Aorta (tissue), 5 donors: ENCODE measurements at regions not wholly inside any gene's neighbourhood (a gene's known extent, or its start where the extent isn't known, plus 50 kb on each side); places are given as distances from the start of the nearest gene placed in this dataset.

Experiments
- ATAC-seq: fragments of 200-7000 bp; cut with Tn5 transposase; one replicate; pipeline ENCODE4 v1.9.1; 2022; ENCODE audit warnings: moderate library complexity; ENCODE audit not compliant: low FRiP score
- DNase-seq, 2 donors: peaks; one replicate each; pipeline ENCODE4 v3.0.0-alpha.2; 2020
- H3K27ac ChIP-seq, 2 donors: one replicate each; pipeline ENCODE4 v1.5.1; 2013; ENCODE audit warnings: low read length in 2 of 2, mild to moderate bottlenecking in 2 of 2, moderate library complexity in 2 of 2, control low read depth in 1 of 2, inconsistent platforms in 1 of 2, low read depth in 1 of 2
- H3K27me3 ChIP-seq, 2 donors: one replicate each; pipeline ENCODE4 v1.6.1; 2013; ENCODE audit warnings: control low read depth in 1 of 2, low read length in 1 of 2, mild to moderate bottlenecking in 1 of 2, moderate library complexity in 1 of 2; ENCODE audit not compliant: insufficient read depth in 2 of 2, control insufficient read depth in 1 of 2
- H3K36me3 ChIP-seq, 2 donors: one replicate each; pipeline ENCODE4 v1.6.1; 2013; ENCODE audit warnings: control low read depth in 1 of 2, low read length in 1 of 2, mild to moderate bottlenecking in 1 of 2; ENCODE audit not compliant: insufficient read depth in 2 of 2, control insufficient read depth in 1 of 2
- H3K4me1 ChIP-seq, 2 donors: one replicate each; pipeline ENCODE4 v1.6.1; 2013; ENCODE audit warnings: low read length in 2 of 2, control low read depth in 1 of 2, mild to moderate bottlenecking in 1 of 2, moderate library complexity in 1 of 2; ENCODE audit not compliant: insufficient read depth in 2 of 2, control insufficient read depth in 1 of 2
- H3K4me3 ChIP-seq, 2 donors: one replicate each; pipeline ENCODE4 v1.5.1; 2013; ENCODE audit warnings: low read length in 2 of 2, control low read depth in 1 of 2, mild to moderate bottlenecking in 1 of 2
- H3K9me3 ChIP-seq: one replicate; pipeline ENCODE4 v1.6.1; 2013; ENCODE audit warnings: mild to moderate bottlenecking, low read length; ENCODE audit not compliant: control insufficient read depth
- WGBS, 2 donors: extraction: QIAGEN DNeasy Blood & Tissue Kit; methylation state at CpG; one replicate each; pipeline ENCODE4 v1.1.7; 2013; 5-methylcytosine and 5-hydroxymethylcytosine counted together
- intact Hi-C, 2 donors: fragments of 100-400 bp; cut with DNase I; formaldehyde crosslinking; loops; one replicate each; pipeline versions ENCODE4 v1.14.2 to v1.15.0; 2022
- donor health status: healthy with polysubstance abuse.
- donor health status: Bipolar disorder and iron deficiency.
- donor health status: DM: no; HTN: no; CAD: no.
- donor health status: DM: no; HTN: no; CAD: no.
- donor health status: DM: yes; HTN: yes; CAD: no.

DNA sequence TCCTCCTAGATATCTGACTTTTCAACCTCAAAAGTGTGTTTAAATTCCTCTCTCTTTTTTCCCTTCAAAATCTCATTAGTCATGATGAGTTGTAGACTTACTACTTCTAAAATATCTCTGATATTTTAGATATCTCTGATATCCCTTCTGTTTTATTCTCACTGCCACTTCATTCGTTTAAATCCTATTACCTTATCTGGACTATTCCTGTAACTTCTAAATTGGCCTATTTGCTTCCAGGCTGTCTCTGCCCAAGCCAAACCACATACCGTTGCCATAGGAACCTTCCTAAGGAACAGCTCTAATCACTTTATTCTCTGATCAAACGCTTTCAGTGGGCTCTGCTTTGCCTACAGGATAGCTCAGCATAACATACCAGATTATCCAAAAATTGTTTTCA, 333.1 kb upstream of the CHRM3 start:
- H3K27me3 ChIP-seq, result no peaks in the 10 kb centered on the region
- no peaks in the 10 kb centered on the region for H3K9me3 ChIP-seq
- no peak overlapping the region for H3K27ac ChIP-seq
- no peak overlapping the region for H3K4me3 ChIP-seq
- DNase-seq (no peak), ATAC-seq (no peak)
- H3K36me3 ChIP-seq, result no peaks in the 10 kb centered on the region
- 38 to 46% methylated on average over 3 of the region's 3 CpGs for WGBS, 2 donors
- intact Hi-C loops, result no loop called here
- H3K4me1 ChIP-seq, result no peaks in the 10 kb centered on the region

- no peaks in the 10 kb centered on the region for H3K4me1 ChIP-seq
- ATAC-seq (no peak), DNase-seq (no peak)
- no peak overlapping the region for H3K27ac ChIP-seq
- no peaks in the 10 kb centered on the region for H3K27me3 ChIP-seq
- no peak overlapping the region for H3K4me3 ChIP-seq
- H3K36me3 ChIP-seq, result no peaks in the 10 kb centered on the region
- intact Hi-C loops, result no loop called here
- no peaks in the 10 kb centered on the region for H3K9me3 ChIP-seq
Measured at GRCh38 chr1:239049571-239049970, 336.8 kb upstream of the CHRM3 start.

DNA sequence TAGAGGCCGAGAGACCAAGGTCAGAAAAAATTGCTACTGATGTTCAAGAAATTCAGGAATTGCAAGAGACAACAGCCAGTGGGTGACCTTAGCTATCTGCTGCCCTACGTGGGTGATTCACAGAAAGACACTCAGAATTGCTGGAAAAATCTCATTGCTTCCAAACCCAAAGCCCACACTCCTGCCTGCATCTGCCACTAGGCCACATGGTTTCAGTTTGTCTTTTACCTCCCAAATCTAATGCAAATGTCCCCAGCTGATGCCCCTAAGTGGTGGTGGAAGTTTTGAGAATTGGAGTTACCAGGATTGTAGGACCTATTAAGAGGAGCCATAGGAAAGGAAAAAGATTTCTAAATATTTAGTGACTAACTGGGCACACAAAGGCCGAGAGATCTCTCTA, 341.5 kb upstream of the CHRM3 start:
- DNase-seq, result no peak
- no peak for ATAC-seq
- no peak overlapping the region for H3K27ac ChIP-seq
- H3K4me1 ChIP-seq, result no peaks in the 10 kb centered on the region
- intact Hi-C loops, result no loop called here
- H3K9me3 ChIP-seq, result no peaks in the 10 kb centered on the region
- no peak overlapping the region for H3K4me3 ChIP-seq
- H3K27me3 ChIP-seq, result no peaks in the 10 kb centered on the region
- 89 to 91% methylated on average over 3 of the region's 3 CpGs for WGBS, 2 donors
- no peaks in the 10 kb centered on the region for H3K36me3 ChIP-seq

DNA sequence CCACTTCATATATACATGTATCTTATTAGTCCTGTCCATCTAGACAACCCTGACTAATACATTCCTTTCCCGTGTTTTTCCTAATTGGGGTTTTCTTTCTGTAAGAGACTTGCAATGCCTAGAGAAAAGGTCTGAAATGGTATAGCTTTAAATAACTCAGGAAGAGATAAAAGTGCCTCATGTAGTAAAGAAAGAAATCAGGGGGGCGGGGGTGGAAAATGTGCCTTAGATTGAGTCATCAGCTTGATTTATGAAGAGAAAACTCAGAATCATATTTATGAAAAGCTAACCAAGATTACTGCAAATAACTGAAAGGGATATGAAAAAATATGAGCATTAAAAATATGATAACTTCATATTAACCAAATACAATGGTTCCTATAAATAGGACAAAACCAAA, 345.8 kb upstream of the CHRM3 start:
- no peak for DNase-seq
- Histone ChIP-seq H3K36me3 (no peaks in the 10 kb centered on the region), H3K27ac (no peak overlapping the region), H3K4me1 (no peaks in the 10 kb centered on the region), H3K27me3 (no peaks in the 10 kb centered on the region), H3K4me3 (no peak overlapping the region), H3K9me3 (no peaks in the 10 kb centered on the region)
- WGBS, 2 donors, result 32 to 34% methylated on average over 2 of the region's 2 CpGs
- ATAC-seq, result no peak
- intact Hi-C loops, result no loop called here

DNA sequence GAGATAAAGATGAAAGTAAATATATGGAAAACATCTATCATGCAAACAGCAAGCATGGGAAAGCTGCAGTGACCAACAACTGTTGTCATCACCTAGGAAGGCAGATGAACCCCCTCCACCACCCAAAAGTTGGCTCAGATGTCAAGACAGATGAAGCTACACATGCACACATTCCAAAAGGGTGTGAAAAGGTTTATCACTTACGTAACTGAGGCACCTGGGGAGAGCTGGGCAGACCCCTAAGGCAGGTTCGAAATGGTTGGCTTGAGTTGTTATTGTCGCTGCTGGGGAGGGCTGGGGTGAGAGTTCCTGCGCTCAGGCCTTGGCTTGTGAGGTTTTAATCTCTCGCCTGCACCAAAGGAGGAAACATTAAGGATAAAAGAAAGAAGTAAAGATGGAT, 355.1 kb upstream of the CHRM3 start:
- ATAC-seq, result no peak
- WGBS, 2 donors, result 88 to 92% methylated on average over 5 of the region's 5 CpGs

DNA sequence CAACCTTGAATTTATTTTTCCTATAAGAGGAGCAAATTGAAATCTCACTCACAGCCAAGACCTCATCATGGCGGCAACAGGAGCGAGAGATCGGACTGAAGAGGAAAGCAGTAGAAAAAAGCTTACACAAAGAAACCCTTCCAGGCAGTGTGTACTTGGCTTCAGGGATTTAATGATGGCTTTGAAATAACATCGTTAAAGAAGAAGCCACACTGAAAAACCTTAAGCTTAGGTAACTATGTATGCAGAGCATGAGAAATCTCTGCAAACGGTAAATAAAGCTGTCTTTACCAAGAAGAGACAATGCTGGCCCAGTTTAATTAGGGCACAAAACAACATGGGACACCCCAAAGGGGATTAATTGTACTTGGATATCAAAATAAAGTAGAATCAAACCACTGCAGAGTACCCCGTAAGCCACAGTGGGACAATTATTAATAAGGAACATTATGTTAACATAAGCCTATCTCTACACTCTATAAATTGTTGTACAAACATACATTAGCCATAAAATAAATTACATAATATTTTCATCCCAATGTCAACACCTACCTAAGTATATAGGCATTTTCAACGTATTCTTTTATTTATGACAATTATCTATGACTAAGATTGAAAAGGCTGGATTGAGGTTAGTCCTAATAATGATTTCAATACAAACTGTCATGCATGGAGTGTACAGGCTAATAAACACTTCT, 360.2 kb upstream of the CHRM3 start:
- ATAC-seq (no peak), DNase-seq (no peak)
- Histone ChIP-seq H3K27me3 (no peaks in the 10 kb centered on the region), H3K27ac (no peak overlapping the region), H3K36me3 (no peaks in the 10 kb centered on the region), H3K4me1 (no peaks in the 10 kb centered on the region), H3K4me3 (no peak overlapping the region), H3K9me3 (no peaks in the 10 kb centered on the region)
- WGBS, 2 donors, result 83% methylated on average over 7 of the region's 7 CpGs
- intact Hi-C loops, result no loop called here

More for the DNA sequence above, 355.1 kb upstream of the CHRM3 start:
- intact Hi-C loops, result no loop called here
- Histone ChIP-seq H3K27me3 (no peaks in the 10 kb centered on the region), H3K9me3 (peaks cover 2% of the 10 kb centered on the region), H3K4me1 (no peaks in the 10 kb centered on the region), H3K4me3 (no peak overlapping the region), H3K27ac (no peak overlapping the region), H3K36me3 (no peaks in the 10 kb centered on the region)
- DNase-seq, result no peak

- H3K9me3 ChIP-seq, result no peaks in the 10 kb centered on the region
- intact Hi-C loops, result no loop called here
- no peaks in the 10 kb centered on the region for H3K36me3 ChIP-seq
- no peak for DNase-seq
- no peaks in the 10 kb centered on the region for H3K27me3 ChIP-seq
- WGBS, 2 donors, result 92 to 96% methylated on average over 7 of the region's 7 CpGs
- ATAC-seq, result no peak
- no peaks in the 10 kb centered on the region for H3K4me1 ChIP-seq
- H3K4me3 ChIP-seq, result no peak overlapping the region
- H3K27ac ChIP-seq, result no peak overlapping the region
Measured at GRCh38 chr1:239025223-239025622, 361.1 kb upstream of the CHRM3 start.

DNA sequence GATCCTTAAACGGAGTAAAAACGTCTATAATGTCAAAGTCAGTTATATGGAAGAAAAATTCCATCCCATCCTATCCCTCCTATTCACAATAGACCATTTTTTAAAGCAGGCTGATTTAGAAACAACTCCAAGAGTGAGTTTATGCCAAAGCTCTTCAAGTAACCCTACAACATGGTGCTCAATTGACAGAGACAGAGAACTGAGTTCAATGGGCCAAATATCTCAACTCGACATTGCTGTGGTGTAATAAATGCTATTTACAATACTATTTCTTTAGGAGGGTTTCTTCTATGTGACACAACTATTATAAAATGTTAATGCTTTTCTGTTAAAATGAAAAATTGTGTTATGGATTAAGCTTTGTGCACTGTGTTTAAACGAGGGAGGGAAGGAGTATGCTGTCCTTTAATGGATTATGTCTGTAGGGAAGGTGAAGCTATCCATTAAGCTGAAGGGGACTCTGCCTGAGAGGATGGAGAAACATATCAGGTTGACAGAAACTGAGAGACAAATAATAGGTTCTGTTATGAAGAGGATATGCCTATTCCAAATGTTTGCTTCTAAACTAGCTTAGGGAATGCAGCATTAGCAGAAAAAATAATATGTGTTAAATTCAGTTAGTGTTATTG, 362.5 kb upstream of the CHRM3 start:
- 26 to 36% methylated on average over 4 of the region's 4 CpGs for WGBS, 2 donors

DNA sequence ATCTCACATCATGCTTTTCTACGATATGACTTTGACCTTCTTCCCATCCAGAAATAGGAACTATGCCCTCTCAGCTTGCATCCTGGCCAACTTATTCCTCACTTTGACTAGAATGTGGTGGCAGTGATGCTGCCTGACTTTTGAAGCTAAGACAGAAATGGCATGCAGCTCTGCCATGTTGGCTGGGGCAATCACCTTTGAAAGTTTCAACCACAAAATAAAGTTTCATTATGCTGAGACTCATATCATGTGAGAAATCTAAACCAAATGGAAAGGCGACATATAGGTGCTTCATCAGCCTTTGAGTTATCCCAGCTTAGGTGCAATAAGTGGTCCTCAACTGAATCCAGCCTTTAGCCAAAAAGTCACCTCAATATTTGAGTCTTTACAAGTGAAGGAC, 370.0 kb upstream of the CHRM3 start:
- no peaks in the 10 kb centered on the region for H3K36me3 ChIP-seq
- H3K4me1 ChIP-seq, result no peaks in the 10 kb centered on the region
- H3K27me3 ChIP-seq, result no peaks in the 10 kb centered on the region
- WGBS, 2 donors, result 92 to 94% methylated on average over 2 of the region's 2 CpGs
- H3K9me3 ChIP-seq, result no peaks in the 10 kb centered on the region
- H3K27ac ChIP-seq, result no peak overlapping the region
- no peak overlapping the region for H3K4me3 ChIP-seq
- DNase-seq (no peak), ATAC-seq (no peak)
- intact Hi-C loops, result no loop called here

More for the DNA sequence above, 362.5 kb upstream of the CHRM3 start:
- Histone ChIP-seq H3K4me3 (no peak overlapping the region), H3K4me1 (no peaks in the 10 kb centered on the region), H3K27ac (no peak overlapping the region), H3K27me3 (no peaks in the 10 kb centered on the region), H3K36me3 (no peaks in the 10 kb centered on the region), H3K9me3 (no peaks in the 10 kb centered on the region)
- DNase-seq (no peak), ATAC-seq (no peak)
- intact Hi-C loops, result no loop called here
